WTC11 (cell line): ENCODE measurements at regions not wholly inside any gene's neighbourhood (a gene's known extent, or its start where the extent isn't known, plus 50 kb on each side); places are given as distances from the start of the nearest gene placed in this dataset.

Experiments
- ATF3 ChIP-seq: sonication (generic); formaldehyde crosslinking; conservative IDR thresholded peaks from 2 replicates; pipeline ENCODE4 v1.8.1; 2022; ENCODE audit warnings: mild to moderate bottlenecking, missing genetic modification reagents
- CREB1 ChIP-seq: sonication (generic); formaldehyde crosslinking; IDR thresholded peaks from 2 replicates; pipeline ENCODE4 v1.8.0; 2023; ENCODE audit warnings: mild to moderate bottlenecking, missing genetic modification reagents
- CTCF ChIP-seq: fragments of 200-600 bp; IDR thresholded peaks from 2 replicates; pipeline ENCODE4 v1.8.0; 2022; ENCODE audit warnings: antibody characterized with exemption
- FOXJ3 ChIP-seq: sonication (generic); formaldehyde crosslinking; IDR thresholded peaks from 2 replicates; pipeline ENCODE4 v1.9.0; 2021; ENCODE audit warnings: missing genetic modification reagents, mild to moderate bottlenecking, borderline replicate concordance
- MAX ChIP-seq: sonication (generic); formaldehyde crosslinking; IDR thresholded peaks from 2 replicates; pipeline ENCODE4 v1.8.0; 2022; ENCODE audit warnings: mild to moderate bottlenecking, missing genetic modification reagents
- RELA ChIP-seq: sonication (generic); formaldehyde crosslinking; IDR thresholded peaks from 2 replicates; pipeline ENCODE4 v1.8.1; 2022; ENCODE audit warnings: missing genetic modification reagents, mild to moderate bottlenecking, borderline replicate concordance
- SP1 ChIP-seq: sonication (generic); formaldehyde crosslinking; conservative IDR thresholded peaks from 2 replicates; pipeline ENCODE4 v1.8.1; 2022; ENCODE audit warnings: missing genetic modification reagents
- USF2 ChIP-seq: sonication (generic); formaldehyde crosslinking; IDR thresholded peaks from 2 replicates; pipeline ENCODE4 v1.8.1; 2023; ENCODE audit warnings: mild to moderate bottlenecking, missing genetic modification reagents, moderate library complexity
- ZBTB21 ChIP-seq: sonication (generic); formaldehyde crosslinking; IDR thresholded peaks from 2 replicates; pipeline ENCODE4 v1.8.1; 2023; ENCODE audit warnings: mild to moderate bottlenecking, missing genetic modification reagents, borderline replicate concordance
- ZNF219 ChIP-seq: sonication (generic); formaldehyde crosslinking; IDR thresholded peaks from 2 replicates; pipeline ENCODE4 v1.8.0; 2023; ENCODE audit warnings: missing genetic modification reagents, mild to moderate bottlenecking, borderline replicate concordance
- ZNF512 ChIP-seq: sonication (generic); formaldehyde crosslinking; IDR thresholded peaks from 2 replicates; pipeline ENCODE4 v1.8.1; 2022; ENCODE audit warnings: missing genetic modification reagents, borderline replicate concordance

GRCh38 chr6:10099529-10100140, 315.2 kb downstream of the TFAP2A start:
- TF ChIP-seq CTCF (no peak), ZNF219 (no peak), USF2 (CRISPR knock-in tag) (no peak), ATF3 (CRISPR knock-in tag) (no peak), SP1 (no peak), ZBTB21 (no peak), ZNF512 (CRISPR knock-in tag) (no peak), FOXJ3 (CRISPR knock-in tag) (no peak), MAX (CRISPR knock-in tag) (no peak), RELA (CRISPR knock-in tag) (no peak), CREB1 (CRISPR knock-in tag) (no peak)
